HG02759 (cell line): ENCODE measurements at regions not wholly inside any gene's neighbourhood (a gene's known extent, or its start where the extent isn't known, plus 50 kb on each side); places are given as distances from the start of the nearest gene placed in this dataset.
"Not testable (repeated sequence)": the region's sequence is repeated elsewhere in the genome, so short reads cannot be mapped to it uniquely, and the experiment has no call there.

Experiments
- ATAC-seq: cut with Tn5 transposase; IDR thresholded peaks from one replicate; pipeline ENCODE4 v1.9.1; 2021; ENCODE audit warnings: mild to moderate bottlenecking, moderate library complexity; ENCODE audit not compliant: unreplicated experiment

GRCh38 chr6:21741221-21742109 lies 147.9 kb downstream of the SOX4 start:
- no peak for ATAC-seq

- ATAC-seq: no peak
These were observed 148.7 kb downstream of the SOX4 start for GRCh38 chr6:21742238-21742660.

DNA sequence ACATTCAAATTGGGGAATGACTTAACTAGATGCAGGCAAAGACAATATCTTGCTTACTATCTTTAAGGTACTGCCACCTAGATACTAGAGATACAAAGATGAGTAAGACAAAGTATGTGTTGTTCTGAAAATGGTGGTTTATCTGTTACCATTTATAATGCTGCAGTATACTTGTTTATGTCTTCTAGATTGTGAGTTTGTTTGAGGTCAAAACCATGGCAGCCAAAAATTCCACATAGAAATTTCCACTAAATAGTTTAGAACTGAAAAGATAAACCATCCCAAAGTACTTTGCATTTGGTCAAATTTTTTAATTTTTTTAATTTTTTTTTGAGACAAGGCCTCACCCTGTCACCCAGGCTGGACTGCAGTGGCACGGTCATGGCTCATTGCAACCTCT lies 150.8 kb downstream of the SOX4 start:
- ATAC-seq: no peak

DNA sequence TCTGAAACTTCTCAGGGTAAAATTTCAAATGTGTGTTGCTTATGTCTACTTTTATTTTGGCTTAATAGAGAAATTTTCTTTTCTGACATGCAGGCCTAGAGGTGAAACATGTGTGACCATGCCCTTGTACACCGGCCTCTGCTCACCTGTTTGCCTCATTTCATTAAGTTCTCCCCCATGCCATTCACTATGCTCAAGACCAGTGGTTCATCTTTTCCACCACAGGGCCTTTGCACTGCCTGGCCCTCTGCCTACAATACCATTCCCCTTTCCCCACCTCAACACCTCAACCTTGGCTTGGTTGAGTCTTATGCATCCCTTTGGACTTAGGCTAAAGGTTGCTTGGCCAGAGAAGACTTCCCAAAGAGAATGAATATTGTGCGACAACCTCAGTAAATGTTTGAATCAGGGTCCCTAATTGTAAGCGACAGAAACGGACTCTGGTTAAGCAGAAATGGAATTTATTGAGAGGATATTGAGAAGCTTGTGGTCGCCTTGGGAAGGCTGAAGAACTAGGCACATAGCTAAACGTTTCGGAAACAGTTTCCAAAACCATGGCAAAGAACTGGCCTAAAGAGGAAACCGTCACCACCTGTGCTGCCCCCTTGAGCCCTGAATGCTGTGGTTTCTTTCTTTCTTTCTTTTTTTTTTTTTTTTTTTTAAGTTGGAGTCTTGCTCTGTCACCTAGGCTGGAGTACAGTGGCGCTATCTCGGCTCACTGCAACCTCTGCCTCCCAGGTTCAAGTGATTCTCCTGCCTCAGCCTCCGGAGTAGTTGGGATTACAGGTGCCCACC lies 152.2 kb downstream of the SOX4 start:
- ATAC-seq: no peak

- ATAC-seq: no peak
These were observed 153.9 kb downstream of the SOX4 start for GRCh38 chr6:21747441-21747840.

- ATAC-seq: no peak
These were observed 154.9 kb downstream of the SOX4 start for GRCh38 chr6:21748343-21749056.

GRCh38 chr6:21749754-21750153 lies 156.2 kb downstream of the SOX4 start:
- no peak for ATAC-seq

- no peak for ATAC-seq
These were observed 157.0 kb downstream of the SOX4 start for GRCh38 chr6:21750575-21750974.

DNA sequence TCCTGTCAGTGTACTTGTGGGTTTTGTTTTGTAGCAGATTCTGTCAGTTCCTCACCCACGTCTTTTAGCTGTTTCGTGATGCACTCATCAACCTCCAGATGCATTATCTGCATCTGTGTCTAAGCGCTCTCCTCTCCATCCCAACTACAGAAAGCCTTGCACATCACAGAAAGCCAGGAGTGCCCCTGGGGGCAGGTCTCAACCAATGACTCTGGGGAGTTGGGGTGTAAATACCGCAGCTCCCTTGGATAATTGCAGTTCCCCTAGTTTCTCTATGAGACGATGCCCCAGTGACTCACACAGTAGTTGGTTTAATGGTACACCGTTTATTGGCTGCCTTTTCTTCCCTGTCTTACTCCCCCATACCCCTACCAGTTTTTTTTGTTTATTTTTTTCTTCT lies 158.1 kb downstream of the SOX4 start:
- no peak for ATAC-seq

DNA sequence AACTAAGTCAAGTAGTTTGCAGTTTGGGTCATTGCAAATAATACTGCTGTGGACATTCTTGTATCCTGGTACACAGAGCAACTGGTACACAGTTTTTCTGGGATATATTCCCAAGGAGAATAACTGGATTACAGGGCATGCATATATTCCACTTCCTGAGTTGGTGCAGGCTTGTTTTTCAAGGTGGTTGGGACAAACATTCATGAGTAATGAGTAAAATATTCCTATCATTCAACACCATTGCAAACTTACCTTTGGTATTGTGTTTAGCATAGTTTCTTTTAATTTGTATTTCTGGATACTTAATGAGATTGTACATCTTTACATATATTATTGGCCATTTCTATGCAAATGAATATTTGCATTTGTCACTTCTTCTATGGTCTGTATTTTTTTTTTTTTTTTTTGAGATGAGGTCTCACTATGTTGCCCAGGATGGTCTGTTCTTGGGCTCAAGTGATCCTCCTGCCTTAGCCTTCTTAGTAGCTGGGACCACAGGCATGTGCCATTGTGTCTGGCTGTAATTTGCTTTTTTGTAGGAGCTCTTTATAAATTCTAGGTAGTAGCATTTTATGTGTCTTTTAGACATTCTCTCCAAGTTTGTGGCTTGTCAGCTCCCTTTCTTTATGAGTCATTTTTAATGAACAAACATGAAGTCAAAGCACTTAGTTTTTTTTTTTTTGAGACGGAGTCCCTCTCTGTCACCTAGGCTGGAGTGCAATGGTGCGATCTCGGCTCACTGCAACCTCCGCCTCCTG lies 158.7 kb downstream of the SOX4 start:
- no peak for ATAC-seq

DNA sequence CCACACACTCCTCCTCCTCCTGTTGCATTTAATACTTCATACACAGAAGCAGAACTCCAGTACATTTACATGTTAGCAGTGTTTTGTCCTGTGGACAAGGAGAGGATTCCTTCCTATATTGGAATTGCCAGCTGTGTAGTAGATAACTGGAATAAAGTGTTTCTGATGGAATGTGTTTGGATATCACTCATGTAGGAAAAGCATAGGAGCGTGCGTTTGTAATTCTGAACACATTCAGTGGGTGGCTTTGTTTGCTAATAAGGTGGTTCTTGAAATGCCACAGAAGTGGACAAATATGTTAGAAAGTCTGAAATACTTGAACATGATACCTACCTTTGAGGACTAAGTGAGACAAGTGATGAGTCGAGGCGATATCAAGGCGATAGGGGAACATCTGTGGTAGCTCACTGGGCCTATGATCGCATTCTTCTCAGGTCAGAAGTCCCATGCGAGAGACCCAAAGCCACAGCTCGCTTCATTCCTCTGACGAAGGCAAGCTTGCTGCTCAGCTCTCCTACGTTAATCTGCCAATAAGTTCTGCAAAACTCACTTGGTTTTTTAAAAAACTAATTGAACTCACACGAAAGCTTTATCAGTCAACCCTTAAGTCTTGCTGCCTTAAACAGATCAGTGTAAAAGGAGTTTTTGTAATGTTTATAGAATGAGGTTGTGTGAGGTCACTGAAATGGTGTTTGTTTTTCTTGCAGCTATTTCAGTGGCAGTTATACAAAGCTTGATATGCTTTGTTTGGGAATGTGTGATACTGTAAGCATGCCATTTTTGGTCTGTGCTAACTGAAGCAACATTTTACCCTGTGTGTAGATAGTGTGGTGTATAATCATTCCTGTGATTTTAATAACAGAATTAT lies 159.9 kb downstream of the SOX4 start:
- ATAC-seq: no peak

DNA sequence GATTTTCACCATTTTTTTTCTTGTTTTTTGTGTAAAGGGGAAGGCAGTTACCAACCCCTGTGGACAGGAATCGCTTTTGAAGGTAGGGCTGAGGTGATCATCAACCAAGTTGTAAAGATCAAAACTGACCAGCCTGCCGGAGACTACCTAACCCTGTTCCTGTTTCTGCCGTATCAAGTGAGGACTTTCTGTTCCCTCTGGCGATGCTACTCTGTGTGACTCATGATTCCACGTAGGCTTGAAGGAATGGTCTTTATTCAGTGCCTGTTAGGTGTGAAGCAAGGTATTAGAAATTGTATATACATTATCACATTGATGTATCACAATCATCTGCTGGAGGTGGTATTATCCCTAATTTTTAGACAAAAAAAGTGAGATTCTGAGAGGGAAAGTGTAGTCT lies 161.3 kb downstream of the SOX4 start:
- ATAC-seq: no peak

GRCh38 chr6:21756487-21756886 lies 162.9 kb downstream of the SOX4 start:
- no peak for ATAC-seq

DNA sequence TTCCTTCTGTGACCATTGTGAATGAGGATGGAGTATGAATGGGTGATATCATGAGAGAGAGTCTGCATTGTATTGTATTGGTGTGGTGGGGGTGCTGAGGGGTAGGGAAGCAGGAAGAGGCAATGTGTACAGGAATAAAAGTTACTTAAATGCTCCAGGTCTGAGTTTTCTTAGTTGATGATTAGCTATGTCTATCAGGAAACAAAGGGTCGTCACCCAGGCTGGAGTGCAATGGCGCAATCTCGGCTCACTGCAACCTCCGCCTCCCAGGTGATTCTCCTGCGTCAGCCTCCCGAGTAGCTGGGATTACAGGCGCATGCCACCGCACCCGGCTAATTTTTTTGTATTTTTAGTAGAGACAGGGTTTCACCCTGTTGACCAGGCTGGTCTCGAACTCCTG lies 163.8 kb downstream of the SOX4 start:
- not testable (repeated sequence) for ATAC-seq

DNA sequence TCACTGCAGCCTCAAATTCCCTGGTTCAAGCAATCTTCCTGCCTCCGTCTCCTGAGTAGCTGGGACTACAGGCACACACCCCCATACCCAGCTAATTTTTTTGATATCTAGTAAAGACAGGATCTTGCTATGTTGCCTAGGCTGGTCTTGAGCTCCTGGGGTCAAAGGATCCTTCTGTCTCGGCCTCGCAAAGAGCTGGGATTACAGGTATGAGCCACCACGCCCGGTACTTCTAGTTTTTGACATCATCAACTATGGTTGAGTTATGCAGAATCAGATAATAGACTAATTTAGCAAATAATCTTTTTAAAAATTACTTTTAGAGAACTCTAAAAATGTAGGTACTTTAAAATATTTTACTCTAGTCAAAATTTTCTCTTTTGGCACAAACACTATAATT lies 166.2 kb downstream of the SOX4 start:
- no peak for ATAC-seq

DNA sequence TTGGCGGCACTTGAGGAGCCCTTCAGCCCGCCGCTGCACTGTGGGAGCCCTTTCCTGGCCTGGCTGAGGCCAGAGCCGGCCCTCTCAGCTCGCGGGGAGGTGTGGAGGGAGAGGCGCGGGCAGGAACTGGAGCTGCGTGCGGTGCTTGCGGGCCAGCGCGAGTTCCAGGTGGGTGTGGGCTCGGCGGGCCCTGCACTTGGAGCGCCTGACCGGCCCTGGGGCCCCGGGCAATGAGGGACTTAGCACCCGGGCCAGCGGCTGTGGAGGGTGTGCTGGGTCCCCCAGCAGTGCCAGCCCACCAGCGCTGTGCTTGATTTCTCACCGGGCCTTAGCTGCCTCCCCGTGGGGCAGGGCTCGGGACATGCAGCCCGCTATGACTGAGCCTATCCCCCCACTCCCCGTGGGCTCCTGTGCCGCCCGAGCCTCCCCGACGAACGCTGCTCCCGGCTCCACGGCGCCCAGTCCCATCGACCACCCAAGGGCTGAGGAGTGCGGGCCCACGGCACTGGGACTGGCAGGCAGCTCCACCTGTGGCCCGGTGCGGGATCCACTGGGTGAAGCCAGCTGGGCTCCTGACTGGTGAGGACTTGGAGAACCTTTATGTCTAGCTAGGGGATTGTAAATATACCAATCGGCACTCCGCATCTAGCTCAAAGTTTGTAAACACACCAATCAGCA lies 167.6 kb downstream of the SOX4 start:
- not testable (repeated sequence) for ATAC-seq

- ATAC-seq: no peak
These were observed 171.4 kb downstream of the SOX4 start for GRCh38 chr6:21764989-21765388.

- ATAC-seq: no peak
These were observed 174.5 kb downstream of the SOX4 start for GRCh38 chr6:21767891-21768648.
